Colonic mucosa (tissue), 4 donors: ENCODE measurements at regions not wholly inside any gene's neighbourhood (a gene's known extent, or its start where the extent isn't known, plus 50 kb on each side); places are given as distances from the start of the nearest gene placed in this dataset.

Source experiments
- DNase-seq: peaks from one replicate; pipeline ENCODE4 v3.0.0-alpha.2; 2020
- H3K27ac ChIP-seq: fragments of 200-600 bp; one replicate; pipeline ENCODE4 v1.8.0; 2021
- H3K27me3 ChIP-seq: fragments of 200-600 bp; one replicate; pipeline ENCODE4 v1.8.0; 2021
- H3K36me3 ChIP-seq: fragments of 200-600 bp; one replicate; pipeline ENCODE4 v1.8.0; 2021
- H3K4me1 ChIP-seq: fragments of 200-600 bp; one replicate; pipeline ENCODE4 v1.8.0; 2021; ENCODE audit warnings: mild to moderate bottlenecking
- H3K4me3 ChIP-seq: fragments of 200-600 bp; one replicate; pipeline ENCODE4 v1.8.0; 2021
- H3K9ac ChIP-seq, 2 donors: one replicate each; pipeline ENCODE4 v1.7.0; 2013; ENCODE audit warnings: control low read depth in 2 of 2, low read depth in 2 of 2, low read length in 2 of 2
- H3K9me3 ChIP-seq: fragments of 200-600 bp; one replicate; pipeline ENCODE4 v1.8.0; 2021
- CTCF ChIP-seq: fragments of 200-600 bp; IDR thresholded peaks from one replicate; pipeline ENCODE4 v1.8.0; 2022; ENCODE audit warnings: antibody characterized with exemption, mild to moderate bottlenecking
- intact Hi-C: fragments of 100-400 bp; cut with DNase I; formaldehyde crosslinking; loops from one replicate; pipeline ENCODE4 v1.14.1; 2022
- donor health status: healthy.
- donor health status: DM: no; HTN: no; CAD: no.
- donor health status: DM: no; HTN: no; CAD: no.

- no peak overlapping the region for H3K4me3 ChIP-seq
- no peak for DNase-seq
- intact Hi-C loops, result no loop called here
- H3K4me1 ChIP-seq, result no peaks in the 10 kb centered on the region
- no peaks in the 10 kb centered on the region for H3K27me3 ChIP-seq
- no peaks in the 10 kb centered on the region for H3K36me3 ChIP-seq
- no peak for TF ChIP-seq CTCF
- no peak overlapping the region for H3K9ac ChIP-seq
- H3K27ac ChIP-seq, result no peak overlapping the region
- no peaks in the 10 kb centered on the region for H3K9me3 ChIP-seq
These were observed 566.5 kb downstream of the LRFN5 start for GRCh38 chr14:42173206-42173605.

- TF ChIP-seq CTCF, result no peak
- no peaks in the 10 kb centered on the region for H3K9me3 ChIP-seq
- H3K4me1 ChIP-seq, result no peaks in the 10 kb centered on the region
- H3K27me3 ChIP-seq, result no peaks in the 10 kb centered on the region
- no peak overlapping the region for H3K9ac ChIP-seq
- H3K36me3 ChIP-seq, result no peaks in the 10 kb centered on the region
- no peak overlapping the region for H3K4me3 ChIP-seq
- intact Hi-C loops, result no loop called here
- H3K27ac ChIP-seq, result no peak overlapping the region
- DNase-seq, result no peak
These were observed 565.6 kb downstream of the LRFN5 start for GRCh38 chr14:42172304-42172703.

- no peaks in the 10 kb centered on the region for H3K9me3 ChIP-seq
- no peak for DNase-seq
- no peak for TF ChIP-seq CTCF
- no peak overlapping the region for H3K9ac ChIP-seq
- no peak overlapping the region for H3K4me3 ChIP-seq
- no peaks in the 10 kb centered on the region for H3K27me3 ChIP-seq
- no peaks in the 10 kb centered on the region for H3K36me3 ChIP-seq
- no peaks in the 10 kb centered on the region for H3K4me1 ChIP-seq
- intact Hi-C loops, result no loop called here
- H3K27ac ChIP-seq, result no peak overlapping the region
These were observed 556.5 kb downstream of the LRFN5 start for GRCh38 chr14:42163136-42163535.

- Histone ChIP-seq H3K9ac (no peak overlapping the region), H3K27ac (no peak overlapping the region), H3K9me3 (no peaks in the 10 kb centered on the region), H3K27me3 (no peaks in the 10 kb centered on the region), H3K36me3 (no peaks in the 10 kb centered on the region), H3K4me3 (no peak overlapping the region), H3K4me1 (no peaks in the 10 kb centered on the region)
- intact Hi-C loops, result no loop called here
- DNase-seq, result no peak
- TF ChIP-seq CTCF, result no peak
These were observed 552.5 kb downstream of the LRFN5 start for GRCh38 chr14:42159138-42159537.

GRCh38 chr14:42149609-42150261, 543.1 kb downstream of the LRFN5 start:
- no peak for TF ChIP-seq CTCF
- DNase-seq, result no peak

More at GRCh38 chr14:42149609-42150261, 543.1 kb downstream of the LRFN5 start:
- H3K9me3 ChIP-seq, result no peaks in the 10 kb centered on the region
- H3K27me3 ChIP-seq, result no peaks in the 10 kb centered on the region
- no peak overlapping the region for H3K4me3 ChIP-seq
- no peaks in the 10 kb centered on the region for H3K4me1 ChIP-seq
- intact Hi-C loops, result no loop called here
- H3K9ac ChIP-seq, result no peak overlapping the region
- no peaks in the 10 kb centered on the region for H3K36me3 ChIP-seq
- no peak overlapping the region for H3K27ac ChIP-seq
